ENCODE measurements at regions not wholly inside any gene's neighbourhood (a gene's known extent, or its start where the extent isn't known, plus 50 kb on each side); places are given as distances from the start of the nearest gene placed in this dataset.
A peak's percentile ranks its signal among the peaks of the same experiment; 100 is the strongest.

DNA sequence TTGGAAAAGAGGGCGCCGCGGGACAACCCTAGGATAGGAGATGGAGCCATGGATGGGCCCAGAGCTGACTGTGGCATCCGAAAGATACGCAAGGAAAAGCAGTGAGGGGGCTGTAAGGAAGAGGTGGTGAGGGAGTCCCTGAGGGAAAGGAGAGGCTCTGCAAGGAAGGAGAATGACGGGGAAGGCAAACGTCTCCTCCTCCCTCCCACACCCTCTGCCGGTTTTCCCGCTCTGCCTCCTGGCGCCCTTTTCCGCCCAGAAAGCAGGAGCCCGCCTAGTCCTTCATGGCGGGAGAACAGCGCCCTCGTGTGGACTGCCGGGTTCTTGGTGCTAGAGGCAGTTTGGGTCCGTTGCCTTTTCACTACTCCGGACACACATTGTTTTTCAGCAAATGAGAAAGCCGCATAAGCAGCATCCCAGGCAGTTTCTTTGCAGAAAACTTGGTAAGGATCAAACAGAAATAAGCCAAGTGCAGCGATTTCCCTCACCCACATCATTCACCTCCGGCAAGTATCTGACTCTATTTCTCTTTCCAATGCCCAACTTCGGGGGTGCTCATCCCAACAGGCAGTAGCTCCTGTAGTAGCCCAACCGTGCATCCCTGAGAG is 200.4 kb downstream of the INO80D start (continued):
- TF ChIP-seq SP5 (CRISPR knock-in tag; IDR thresholded peaks at IDR 0.05; ENCODE audit: borderline replicate concordance, low read depth), result no peak
- TF ChIP-seq, protein P1, sequence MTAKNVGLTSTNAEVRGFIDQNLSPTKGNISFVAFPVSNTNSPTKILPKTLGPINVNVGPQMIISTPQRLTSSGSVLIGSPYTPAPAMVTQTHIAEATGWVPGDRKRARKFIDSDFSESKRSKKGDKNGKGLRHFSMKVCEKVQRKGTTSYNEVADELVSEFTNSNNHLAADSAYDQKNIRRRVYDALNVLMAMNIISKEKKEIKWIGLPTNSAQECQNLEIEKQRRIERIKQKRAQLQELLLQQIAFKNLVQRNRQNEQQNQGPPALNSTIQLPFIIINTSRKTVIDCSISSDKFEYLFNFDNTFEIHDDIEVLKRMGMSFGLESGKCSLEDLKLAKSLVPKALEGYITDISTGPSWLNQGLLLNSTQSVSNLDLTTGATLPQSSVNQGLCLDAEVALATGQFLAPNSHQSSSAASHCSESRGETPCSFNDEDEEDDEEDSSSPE (CRISPR knock-in tag; IDR thresholded peaks at IDR 0.05), result peak; percentile 97
- TF ChIP-seq, protein P2, sequence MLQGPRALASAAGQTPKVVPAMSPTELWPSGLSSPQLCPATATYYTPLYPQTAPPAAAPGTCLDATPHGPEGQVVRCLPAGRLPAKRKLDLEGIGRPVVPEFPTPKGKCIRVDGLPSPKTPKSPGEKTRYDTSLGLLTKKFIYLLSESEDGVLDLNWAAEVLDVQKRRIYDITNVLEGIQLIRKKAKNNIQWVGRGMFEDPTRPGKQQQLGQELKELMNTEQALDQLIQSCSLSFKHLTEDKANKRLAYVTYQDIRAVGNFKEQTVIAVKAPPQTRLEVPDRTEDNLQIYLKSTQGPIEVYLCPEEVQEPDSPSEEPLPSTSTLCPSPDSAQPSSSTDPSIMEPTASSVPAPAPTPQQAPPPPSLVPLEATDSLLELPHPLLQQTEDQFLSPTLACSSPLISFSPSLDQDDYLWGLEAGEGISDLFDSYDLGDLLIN (CRISPR knock-in tag; IDR thresholded peaks at IDR 0.05; ENCODE audit: borderline replicate concordance), result peak; percentile 98; the same call in 1 of the 2 replicates
- no peak for TF ChIP-seq ATRX (CRISPR knock-in tag; IDR thresholded peaks at IDR 0.05; ENCODE audit: borderline replicate concordance)
- 0 out of 2 replicates have a peak, but pooled peaks have one; percentile 36 for TF ChIP-seq SMAD1 (CRISPR knock-in tag; IDR thresholded peaks at IDR 0.05; ENCODE audit: borderline replicate concordance, low read depth)
- peak; percentile 63 for TF ChIP-seq CBX1 (IDR thresholded peaks at IDR 0.05; ENCODE audit: low read depth)
- no peak for TF ChIP-seq ZNF839 (CRISPR knock-in tag; IDR thresholded peaks at IDR 0.05; ENCODE audit: borderline replicate concordance)
- no peak for TF ChIP-seq HOXA9 (CRISPR knock-in tag; IDR thresholded peaks at IDR 0.05; ENCODE audit: borderline replicate concordance)
- TF ChIP-seq ZNF468 (CRISPR knock-in tag; IDR thresholded peaks at IDR 0.05), result no peak
- no peak for TF ChIP-seq FOXA3 (CRISPR knock-in tag; IDR thresholded peaks at IDR 0.05)
- no peak for TF ChIP-seq MYNN (CRISPR knock-in tag; IDR thresholded peaks at IDR 0.05; ENCODE audit: low read depth)
- TF ChIP-seq, protein P3, sequence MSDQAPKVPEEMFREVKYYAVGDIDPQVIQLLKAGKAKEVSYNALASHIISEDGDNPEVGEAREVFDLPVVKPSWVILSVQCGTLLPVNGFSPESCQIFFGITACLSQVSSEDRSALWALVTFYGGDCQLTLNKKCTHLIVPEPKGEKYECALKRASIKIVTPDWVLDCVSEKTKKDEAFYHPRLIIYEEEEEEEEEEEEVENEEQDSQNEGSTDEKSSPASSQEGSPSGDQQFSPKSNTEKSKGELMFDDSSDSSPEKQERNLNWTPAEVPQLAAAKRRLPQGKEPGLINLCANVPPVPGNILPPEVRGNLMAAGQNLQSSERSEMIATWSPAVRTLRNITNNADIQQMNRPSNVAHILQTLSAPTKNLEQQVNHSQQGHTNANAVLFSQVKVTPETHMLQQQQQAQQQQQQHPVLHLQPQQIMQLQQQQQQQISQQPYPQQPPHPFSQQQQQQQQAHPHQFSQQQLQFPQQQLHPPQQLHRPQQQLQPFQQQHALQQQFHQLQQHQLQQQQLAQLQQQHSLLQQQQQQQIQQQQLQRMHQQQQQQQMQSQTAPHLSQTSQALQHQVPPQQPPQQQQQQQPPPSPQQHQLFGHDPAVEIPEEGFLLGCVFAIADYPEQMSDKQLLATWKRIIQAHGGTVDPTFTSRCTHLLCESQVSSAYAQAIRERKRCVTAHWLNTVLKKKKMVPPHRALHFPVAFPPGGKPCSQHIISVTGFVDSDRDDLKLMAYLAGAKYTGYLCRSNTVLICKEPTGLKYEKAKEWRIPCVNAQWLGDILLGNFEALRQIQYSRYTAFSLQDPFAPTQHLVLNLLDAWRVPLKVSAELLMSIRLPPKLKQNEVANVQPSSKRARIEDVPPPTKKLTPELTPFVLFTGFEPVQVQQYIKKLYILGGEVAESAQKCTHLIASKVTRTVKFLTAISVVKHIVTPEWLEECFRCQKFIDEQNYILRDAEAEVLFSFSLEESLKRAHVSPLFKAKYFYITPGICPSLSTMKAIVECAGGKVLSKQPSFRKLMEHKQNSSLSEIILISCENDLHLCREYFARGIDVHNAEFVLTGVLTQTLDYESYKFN (CRISPR knock-in tag; conservative IDR thresholded peaks at IDR 0.05), result 0 out of 2 replicates have a peak, but pooled peaks have one; percentile 14
- no peak for TF ChIP-seq SAP130 (CRISPR knock-in tag; IDR thresholded peaks at IDR 0.05; ENCODE audit: low read depth)
- no peak for TF ChIP-seq SNRNP70 (IDR thresholded peaks at IDR 0.05; ENCODE audit: low read depth, low read length)
- TF ChIP-seq STAT5B (CRISPR knock-in tag; IDR thresholded peaks at IDR 0.05), result no peak
- TF ChIP-seq HHEX (CRISPR knock-in tag; IDR thresholded peaks at IDR 0.05), result 0 out of 2 replicates have a peak, but pooled peaks have one; percentile 15
- TF ChIP-seq, protein P4, sequence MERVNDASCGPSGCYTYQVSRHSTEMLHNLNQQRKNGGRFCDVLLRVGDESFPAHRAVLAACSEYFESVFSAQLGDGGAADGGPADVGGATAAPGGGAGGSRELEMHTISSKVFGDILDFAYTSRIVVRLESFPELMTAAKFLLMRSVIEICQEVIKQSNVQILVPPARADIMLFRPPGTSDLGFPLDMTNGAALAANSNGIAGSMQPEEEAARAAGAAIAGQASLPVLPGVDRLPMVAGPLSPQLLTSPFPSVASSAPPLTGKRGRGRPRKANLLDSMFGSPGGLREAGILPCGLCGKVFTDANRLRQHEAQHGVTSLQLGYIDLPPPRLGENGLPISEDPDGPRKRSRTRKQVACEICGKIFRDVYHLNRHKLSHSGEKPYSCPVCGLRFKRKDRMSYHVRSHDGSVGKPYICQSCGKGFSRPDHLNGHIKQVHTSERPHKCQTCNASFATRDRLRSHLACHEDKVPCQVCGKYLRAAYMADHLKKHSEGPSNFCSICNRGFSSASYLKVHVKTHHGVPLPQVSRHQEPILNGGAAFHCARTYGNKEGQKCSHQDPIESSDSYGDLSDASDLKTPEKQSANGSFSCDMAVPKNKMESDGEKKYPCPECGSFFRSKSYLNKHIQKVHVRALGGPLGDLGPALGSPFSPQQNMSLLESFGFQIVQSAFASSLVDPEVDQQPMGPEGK (CRISPR knock-in tag; IDR thresholded peaks at IDR 0.05), result 0 out of 2 replicates have a peak, but pooled peaks have one; percentile 21
- TF ChIP-seq, protein P5, sequence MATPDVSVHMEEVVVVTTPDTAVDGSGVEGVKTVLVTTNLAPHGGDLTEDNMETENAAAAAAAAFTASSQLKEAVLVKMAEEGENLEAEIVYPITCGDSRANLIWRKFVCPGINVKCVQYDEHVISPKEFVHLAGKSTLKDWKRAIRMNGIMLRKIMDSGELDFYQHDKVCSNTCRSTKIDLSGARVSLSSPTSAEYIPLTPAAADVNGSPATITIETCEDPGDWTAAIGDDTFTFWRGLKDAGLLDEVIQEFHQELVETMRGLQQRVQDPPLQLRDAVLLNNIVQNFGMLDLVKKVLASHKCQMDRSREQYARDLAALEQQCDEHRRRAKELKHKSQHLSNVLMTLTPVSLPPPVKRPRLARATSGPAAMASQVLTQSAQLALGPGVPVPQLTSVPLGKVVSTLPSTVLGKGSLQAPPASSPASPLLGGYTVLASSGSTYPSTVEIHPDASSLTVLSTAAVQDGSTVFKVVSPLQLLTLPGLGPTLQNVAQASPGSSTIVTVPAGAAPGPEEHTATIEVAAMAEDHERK (CRISPR knock-in tag; IDR thresholded peaks at IDR 0.05; ENCODE audit: low read depth), result no peak
- no peak for TF ChIP-seq TEAD3 (CRISPR knock-in tag; optimal IDR thresholded peaks at IDR 0.05; ENCODE audit: borderline replicate concordance)
- peak; percentile 28; the same call in 1 of the 2 replicates for TF ChIP-seq HIVEP1 (CRISPR knock-in tag; IDR thresholded peaks at IDR 0.05)

All from HepG2 (cell line).